ENCODE measurements at regions not wholly inside any gene's neighbourhood (a gene's known extent, or its start where the extent isn't known, plus 50 kb on each side); places are given as distances from the start of the nearest gene placed in this dataset.
"Not testable (repeated sequence)": the region's sequence is repeated elsewhere in the genome, so short reads cannot be mapped to it uniquely, and the experiment has no call there.

GRCh38 chr17:53006006-53006405 is 816.7 kb upstream of the KIF2B start:
- H3K9ac ChIP-seq, result no peak overlapping the region
- no peak overlapping the region for H3K4me2 ChIP-seq
- H4K20me1 ChIP-seq, result no peaks in the 10 kb centered on the region
- no peaks in the 10 kb centered on the region for H3K27me3 ChIP-seq
- H3K4me1 ChIP-seq, result no peaks in the 10 kb centered on the region
- no peaks in the 10 kb centered on the region for H3K36me3 ChIP-seq
- H3K27ac ChIP-seq, result no peak overlapping the region
- H3K4me3 ChIP-seq, result no peak overlapping the region
- no peak for TF ChIP-seq Cebpa-rat (IDR thresholded peaks at IDR 0.05)
- H3K9me3 ChIP-seq, result no peaks in the 10 kb centered on the region

DNA sequence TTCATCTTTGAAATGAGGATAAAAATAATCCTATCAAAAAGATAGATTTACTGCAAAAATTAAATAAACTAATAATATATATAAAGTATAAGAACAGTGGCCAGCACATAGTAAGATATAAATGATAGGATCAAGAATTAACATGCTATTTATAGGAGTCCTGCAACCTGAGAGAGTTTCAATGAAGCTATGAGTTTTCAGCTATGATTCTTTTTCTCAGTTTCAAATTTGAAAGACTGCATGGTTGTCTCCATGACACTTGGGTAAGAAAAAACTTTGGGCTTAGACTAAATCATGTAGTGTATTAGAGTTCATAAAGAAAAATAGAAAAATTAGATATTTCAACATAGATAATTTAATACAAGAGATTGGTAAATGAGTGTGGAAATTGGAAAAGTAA is 817.8 kb upstream of the KIF2B start:
- H3K27me3 ChIP-seq, result no peaks in the 10 kb centered on the region
- no peaks in the 10 kb centered on the region for H4K20me1 ChIP-seq
- no peaks in the 10 kb centered on the region for H3K4me1 ChIP-seq
- H3K4me3 ChIP-seq, result no peak overlapping the region
- H3K9ac ChIP-seq, result no peak overlapping the region
- no peak overlapping the region for H3K4me2 ChIP-seq
- H3K36me3 ChIP-seq, result no peaks in the 10 kb centered on the region
- TF ChIP-seq Cebpa-rat (IDR thresholded peaks at IDR 0.05), result no peak
- no peak overlapping the region for H3K27ac ChIP-seq
- no peaks in the 10 kb centered on the region for H3K9me3 ChIP-seq

DNA sequence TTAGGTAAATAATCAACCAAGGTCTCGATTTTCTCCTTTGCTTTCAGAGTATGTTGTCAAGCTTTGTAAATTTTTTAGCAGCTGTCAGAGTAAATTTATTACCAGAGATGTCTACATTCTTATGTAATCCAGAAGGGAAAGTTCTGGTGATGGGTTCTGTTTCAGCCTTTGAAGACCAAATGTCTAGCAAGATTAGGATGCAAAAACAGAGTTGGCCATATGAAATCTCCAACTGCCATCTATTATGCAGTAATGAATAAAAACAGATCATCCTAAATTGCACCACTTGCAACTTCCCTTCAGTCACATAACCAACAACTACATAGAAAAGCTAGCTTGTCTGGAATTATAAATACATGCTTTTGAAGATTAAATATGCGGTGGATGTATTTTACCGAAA is 826.8 kb upstream of the KIF2B start:
- TF ChIP-seq Cebpa-rat (IDR thresholded peaks at IDR 0.05), result no peak
- H3K4me2 ChIP-seq, result no peak overlapping the region
- no peak overlapping the region for H3K4me3 ChIP-seq
- H3K36me3 ChIP-seq, result no peaks in the 10 kb centered on the region
- no peak overlapping the region for H3K27ac ChIP-seq
- H4K20me1 ChIP-seq, result no peaks in the 10 kb centered on the region
- no peak overlapping the region for H3K9ac ChIP-seq
- no peaks in the 10 kb centered on the region for H3K4me1 ChIP-seq
- no peaks in the 10 kb centered on the region for H3K9me3 ChIP-seq
- H3K27me3 ChIP-seq, result no peaks in the 10 kb centered on the region

DNA sequence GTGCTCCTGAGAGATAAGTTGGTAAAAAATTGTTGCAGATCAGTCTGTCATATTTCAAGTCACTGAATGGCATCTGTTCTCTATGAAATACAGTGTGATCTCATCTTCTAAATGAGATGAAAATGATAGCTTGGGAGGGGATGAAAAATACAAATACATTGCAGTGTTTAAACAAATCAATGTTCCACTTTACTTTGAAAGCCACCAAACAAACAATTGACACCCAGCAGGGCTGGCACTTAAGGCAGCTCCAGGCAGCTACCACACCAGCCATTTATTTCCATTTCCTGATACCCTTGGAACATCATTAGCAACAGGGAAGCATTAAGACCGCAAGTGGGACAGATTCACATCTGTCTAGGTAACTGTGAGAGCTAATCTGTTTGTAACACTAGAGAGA is 827.6 kb upstream of the KIF2B start:
- Histone ChIP-seq H3K27ac (no peak overlapping the region), H3K4me3 (no peak overlapping the region)
- TF ChIP-seq Cebpa-rat (IDR thresholded peaks at IDR 0.05), result no peak

DNA sequence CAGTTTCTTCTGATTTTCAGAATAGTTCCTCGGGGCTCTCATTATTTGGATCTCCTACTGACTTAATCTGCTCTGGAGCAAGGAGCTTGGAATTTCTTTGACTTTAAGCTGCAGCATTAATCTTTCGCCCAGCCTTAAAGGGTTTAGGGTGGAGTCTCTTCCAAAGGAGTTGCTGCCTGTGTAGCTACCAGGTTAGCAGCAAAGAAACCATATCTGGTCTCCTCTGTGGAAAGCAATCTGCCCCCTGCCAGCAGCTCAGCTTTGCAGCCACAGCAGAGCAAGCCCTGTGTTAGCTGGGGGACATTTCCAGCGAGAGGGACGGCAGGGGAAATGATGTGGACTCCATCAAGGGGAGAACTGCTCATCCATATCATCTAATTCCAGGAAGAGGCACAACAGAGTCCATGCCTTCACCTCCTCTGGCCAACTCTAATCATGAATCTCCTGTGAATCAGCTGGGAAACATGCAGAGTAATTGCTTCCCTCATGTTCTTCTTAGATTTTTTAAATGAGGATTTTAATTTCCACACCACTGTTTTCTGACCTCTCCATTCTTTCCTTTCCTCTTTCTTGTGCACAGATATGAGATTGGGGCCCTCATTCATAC is 827.6 kb upstream of the CA10 start:
- no peak overlapping the region for H3K4me3 ChIP-seq
- no peaks in the 10 kb centered on the region for H3K27me3 ChIP-seq
- H3K4me2 ChIP-seq, result no peak overlapping the region
- H3K27ac ChIP-seq, result no peak overlapping the region
- TF ChIP-seq Cebpa-rat (IDR thresholded peaks at IDR 0.05), result no peak
- H3K9ac ChIP-seq, result no peak overlapping the region
- no peaks in the 10 kb centered on the region for H3K4me1 ChIP-seq
- no peaks in the 10 kb centered on the region for H3K36me3 ChIP-seq
- no peaks in the 10 kb centered on the region for H4K20me1 ChIP-seq
- H3K9me3 ChIP-seq, result no peaks in the 10 kb centered on the region

More for the DNA sequence above, 827.6 kb upstream of the KIF2B start:
- H3K4me1 ChIP-seq, result no peaks in the 10 kb centered on the region
- no peaks in the 10 kb centered on the region for H3K36me3 ChIP-seq
- no peaks in the 10 kb centered on the region for H4K20me1 ChIP-seq
- no peaks in the 10 kb centered on the region for H3K9me3 ChIP-seq
- no peak overlapping the region for H3K4me2 ChIP-seq
- H3K9ac ChIP-seq, result no peak overlapping the region
- no peaks in the 10 kb centered on the region for H3K27me3 ChIP-seq

GRCh38 chr17:52982331-52982730 is 823.8 kb upstream of the CA10 start:
- Histone ChIP-seq H3K27ac (no peak overlapping the region), H3K4me2 (no peak overlapping the region), H4K20me1 (no peaks in the 10 kb centered on the region), H3K36me3 (no peaks in the 10 kb centered on the region), H3K4me3 (no peak overlapping the region), H3K27me3 (no peaks in the 10 kb centered on the region), H3K9ac (no peak overlapping the region), H3K9me3 (no peaks in the 10 kb centered on the region), H3K4me1 (no peaks in the 10 kb centered on the region)
- TF ChIP-seq Cebpa-rat (IDR thresholded peaks at IDR 0.05), result no peak

- H3K4me2 ChIP-seq, result no peak overlapping the region
- no peak overlapping the region for H3K27ac ChIP-seq
- H3K9me3 ChIP-seq, result no peaks in the 10 kb centered on the region
- no peaks in the 10 kb centered on the region for H3K27me3 ChIP-seq
- no peak overlapping the region for H3K4me3 ChIP-seq
- no peaks in the 10 kb centered on the region for H3K36me3 ChIP-seq
- no peaks in the 10 kb centered on the region for H4K20me1 ChIP-seq
- H3K4me1 ChIP-seq, result no peaks in the 10 kb centered on the region
- H3K9ac ChIP-seq, result no peak overlapping the region
- no peak for TF ChIP-seq Cebpa-rat (IDR thresholded peaks at IDR 0.05)
Observed at GRCh38 chr17:52979921-52980320, 821.4 kb upstream of the CA10 start.

- no peak for TF ChIP-seq Cebpa-rat (IDR thresholded peaks at IDR 0.05)
- no peaks in the 10 kb centered on the region for H4K20me1 ChIP-seq
- H3K9me3 ChIP-seq, result no peaks in the 10 kb centered on the region
- no peak overlapping the region for H3K27ac ChIP-seq
- no peaks in the 10 kb centered on the region for H3K4me1 ChIP-seq
- no peak overlapping the region for H3K4me3 ChIP-seq
- no peak overlapping the region for H3K4me2 ChIP-seq
- no peaks in the 10 kb centered on the region for H3K27me3 ChIP-seq
- H3K36me3 ChIP-seq, result no peaks in the 10 kb centered on the region
- no peak overlapping the region for H3K9ac ChIP-seq
Observed at GRCh38 chr17:52965856-52966255, 807.3 kb upstream of the CA10 start.

DNA sequence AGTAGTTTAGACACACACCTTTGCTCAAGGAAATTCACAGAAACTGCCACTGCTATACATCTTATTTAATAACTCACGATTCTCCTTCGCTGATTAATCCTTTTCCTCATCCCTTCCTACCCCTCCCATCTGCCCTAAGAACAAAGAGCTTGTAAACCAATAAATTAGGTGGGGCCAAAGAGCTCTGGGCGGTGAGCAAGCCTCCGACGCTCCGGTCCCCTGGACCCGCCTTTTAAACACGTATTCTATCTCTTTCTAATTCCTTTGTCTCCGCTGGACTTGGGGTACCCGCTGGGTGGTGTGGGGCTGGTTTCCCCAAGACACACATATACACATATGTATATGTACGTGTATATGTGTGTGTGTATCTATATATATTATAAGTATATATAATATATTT is 803.2 kb upstream of the CA10 start:
- not testable (repeated sequence) for H3K4me2 ChIP-seq, H3K27me3 ChIP-seq

DNA sequence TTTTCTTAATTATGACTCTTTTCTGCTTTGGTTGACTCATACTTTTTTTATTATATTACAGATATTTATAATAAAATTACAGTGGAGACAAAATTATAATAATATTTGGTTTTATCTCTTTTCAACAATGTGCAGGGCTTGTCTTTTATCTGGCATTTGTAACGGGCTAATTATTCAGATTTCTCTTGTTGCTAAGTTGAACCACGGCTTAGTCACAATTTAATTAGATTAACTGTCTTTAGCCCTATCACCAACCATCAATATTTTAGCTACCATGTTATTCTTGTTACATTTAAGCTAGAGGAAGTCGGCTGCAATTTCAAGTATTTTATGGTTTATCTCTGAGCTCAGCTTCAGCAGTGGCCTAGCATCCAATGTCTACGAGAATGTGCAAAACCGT is 798.9 kb upstream of the CA10 start:
- Histone ChIP-seq H3K4me1 (no peaks in the 10 kb centered on the region), H3K9ac (no peak overlapping the region), H3K4me3 (no peak overlapping the region), H3K9me3 (no peaks in the 10 kb centered on the region), H3K36me3 (no peaks in the 10 kb centered on the region), H3K27ac (no peak overlapping the region), H4K20me1 (no peaks in the 10 kb centered on the region), H3K27me3 (no peaks in the 10 kb centered on the region), H3K4me2 (no peak overlapping the region)
- no peak for TF ChIP-seq Cebpa-rat (IDR thresholded peaks at IDR 0.05)

More for the DNA sequence above, 803.2 kb upstream of the CA10 start:
- H3K4me1 ChIP-seq, H4K20me1 ChIP-seq, H3K36me3 ChIP-seq, H3K4me3 ChIP-seq, H3K27ac ChIP-seq, H3K9me3 ChIP-seq, H3K9ac ChIP-seq: not testable (repeated sequence)

DNA sequence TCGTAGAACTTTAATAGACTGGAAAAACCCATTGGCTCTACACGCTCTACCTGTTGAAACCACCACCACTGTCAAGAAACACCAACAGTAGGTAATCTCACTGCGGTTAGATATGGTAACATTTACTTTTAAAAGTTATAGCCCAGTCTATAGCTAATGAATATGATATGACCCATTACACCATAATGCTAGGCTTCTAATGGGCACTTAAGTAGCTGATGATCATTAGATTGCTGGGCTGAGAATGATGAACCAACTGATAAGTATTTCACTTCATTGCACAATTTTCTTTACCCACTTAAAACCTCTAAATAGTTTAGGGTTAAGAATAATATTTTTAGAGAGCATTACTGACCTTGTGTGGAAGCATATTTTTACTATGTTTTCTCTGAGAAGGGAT is 788.9 kb upstream of the CA10 start:
- Histone ChIP-seq H3K27me3 (no peaks in the 10 kb centered on the region), H3K36me3 (no peaks in the 10 kb centered on the region), H3K9ac (no peak overlapping the region), H3K27ac (no peak overlapping the region), H3K4me1 (no peaks in the 10 kb centered on the region), H3K9me3 (no peaks in the 10 kb centered on the region), H3K4me2 (no peak overlapping the region), H3K4me3 (no peak overlapping the region), H4K20me1 (no peaks in the 10 kb centered on the region)
- TF ChIP-seq Cebpa-rat (IDR thresholded peaks at IDR 0.05), result no peak

Measured in BLaER1 (cell line).